PC-9 (cell line): ENCODE measurements at regions not wholly inside any gene's neighbourhood (a gene's known extent, or its start where the extent isn't known, plus 50 kb on each side); places are given as distances from the start of the nearest gene placed in this dataset.

Source experiments
- BruUV-seq: library from RNA; stranded (reverse); fragments of 400-500 nt; replicated peaks from 2 replicates; lab custom pipeline; 2021; lab: Mats Ljungman, UMichigan
- CTCF ChIA-PET: fragments of 300-600 bp; sonication (Branson Sonifier 250); formaldehyde crosslinking; loops from one replicate; lab custom pipeline; 2022; ENCODE audit warnings: antibody characterized with exemption; lab: Charles Lee
- POLR2A ChIA-PET: fragments of 300-600 bp; sonication (Branson Sonifier 250); formaldehyde crosslinking; loops from one replicate; lab custom pipeline; 2022; ENCODE audit warnings: antibody characterized with exemption; ENCODE audit not compliant: unreplicated experiment; lab: Charles Lee
- DNase-seq, 2 experiments: peaks; one replicate each; pipeline versions ENCODE4 v3.0.0 to v3.0.0-alpha.2; 2015 to 2022; ENCODE audit warnings: mixed read lengths in 1 of 2
- H2AFZ ChIP-seq: fragments of 200-600 bp; sonication (generic); 2 replicates; pipeline ENCODE4 v1.8.1; 2017; ENCODE audit warnings: antibody characterized with exemption
- H3F3A ChIP-seq: fragments of 200-600 bp; sonication (generic); 2 replicates; pipeline ENCODE4 v1.8.1; 2017; ENCODE audit warnings: antibody characterized with exemption, mild to moderate bottlenecking, low read depth; ENCODE audit not compliant: insufficient read depth
- H3K27ac ChIP-seq: fragments of 200-600 bp; sonication (generic); 2 replicates; pipeline ENCODE4 v1.6.1; 2016; ENCODE audit warnings: mixed run types
- H3K27me3 ChIP-seq: fragments of 200-600 bp; sonication (generic); 2 replicates; pipeline ENCODE4 v1.6.1; 2016; ENCODE audit warnings: low read depth, mixed run types; ENCODE audit not compliant: insufficient read depth
- H3K36me3 ChIP-seq: fragments of 200-600 bp; sonication (generic); 2 replicates; pipeline ENCODE4 v1.6.1; 2016; ENCODE audit warnings: low read depth, mixed run types
- H3K4me1 ChIP-seq: fragments of 200-600 bp; sonication (generic); replicated peaks from 2 replicates; pipeline ENCODE4 v1.6.1; 2016; ENCODE audit warnings: mixed run types; ENCODE audit not compliant: insufficient read depth
- H3K4me2 ChIP-seq: fragments of 200-600 bp; sonication (generic); 2 replicates; pipeline ENCODE4 v1.6.1; 2017; ENCODE audit warnings: mixed run types
- H3K4me3 ChIP-seq: fragments of 200-600 bp; sonication (generic); 2 replicates; pipeline ENCODE4 v1.6.1; 2016; ENCODE audit warnings: mixed run types
- H3K79me2 ChIP-seq: fragments of 200-600 bp; sonication (generic); 2 replicates; pipeline ENCODE4 v1.6.1; 2017; ENCODE audit warnings: low read depth, mixed run types
- H3K9me2 ChIP-seq: fragments of 200-600 bp; sonication (generic); 2 replicates; pipeline ENCODE4 v1.8.1; 2017; ENCODE audit warnings: mild to moderate bottlenecking; ENCODE audit not compliant: insufficient read depth
- H3K9me3 ChIP-seq: fragments of 200-600 bp; sonication (generic); 2 replicates; pipeline ENCODE4 v1.8.1; 2016; ENCODE audit warnings: low read depth; ENCODE audit not compliant: insufficient read depth
- H4K20me1 ChIP-seq: fragments of 200-600 bp; sonication (generic); 2 replicates; pipeline ENCODE4 v1.8.1; 2017; ENCODE audit not compliant: insufficient read depth
- EZH2 ChIP-seq: fragments of 200-600 bp; sonication (generic); IDR thresholded peaks from 2 replicates; pipeline ENCODE4 v1.8.0; 2017; ENCODE audit warnings: antibody characterized with exemption, low read depth
- intact Hi-C: fragments of 100-400 bp; cut with micrococcal nuclease; formaldehyde crosslinking; loops from one replicate; pipeline ENCODE4 v1.10.0; 2022; ENCODE audit not compliant: unreplicated experiment
- TF ChIP-seq, protein P1 (sequence below): fragments of 200-600 bp; sonication (generic); conservative IDR thresholded peaks from 2 replicates; pipeline ENCODE4 v1.6.1; 2017; ENCODE audit warnings: mixed run types, antibody characterized with exemption, mild to moderate bottlenecking, moderate library complexity

DNA sequence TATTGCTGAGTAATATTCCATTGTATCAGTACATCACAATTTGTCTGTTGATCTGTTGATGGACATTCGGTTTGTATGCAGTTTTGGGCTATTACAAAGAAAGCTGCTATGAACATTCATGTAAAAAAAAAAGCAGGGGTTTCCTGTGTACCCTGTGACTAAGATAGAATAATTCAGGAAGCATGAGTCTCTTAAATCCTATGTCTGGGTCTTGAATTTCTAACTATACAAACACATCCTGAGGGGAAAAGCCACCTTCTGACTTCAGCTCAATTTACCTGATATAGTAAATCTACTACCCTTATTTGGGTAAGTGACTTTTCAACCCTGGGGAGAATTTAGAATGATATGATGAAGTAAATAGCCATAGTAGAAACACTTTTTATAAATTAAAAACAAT, 94.6 kb upstream of the FUNDC1 start:
- intact Hi-C loops = no loop called here
- no peak overlapping the region for H3K27ac ChIP-seq
- no peaks in the 10 kb centered on the region for H3K9me2 ChIP-seq
- DNase-seq = no peak
- H3F3A ChIP-seq = no peaks in the 10 kb centered on the region
- no peak for TF ChIP-seq EZH2
- TF ChIP-seq, protein P1, sequence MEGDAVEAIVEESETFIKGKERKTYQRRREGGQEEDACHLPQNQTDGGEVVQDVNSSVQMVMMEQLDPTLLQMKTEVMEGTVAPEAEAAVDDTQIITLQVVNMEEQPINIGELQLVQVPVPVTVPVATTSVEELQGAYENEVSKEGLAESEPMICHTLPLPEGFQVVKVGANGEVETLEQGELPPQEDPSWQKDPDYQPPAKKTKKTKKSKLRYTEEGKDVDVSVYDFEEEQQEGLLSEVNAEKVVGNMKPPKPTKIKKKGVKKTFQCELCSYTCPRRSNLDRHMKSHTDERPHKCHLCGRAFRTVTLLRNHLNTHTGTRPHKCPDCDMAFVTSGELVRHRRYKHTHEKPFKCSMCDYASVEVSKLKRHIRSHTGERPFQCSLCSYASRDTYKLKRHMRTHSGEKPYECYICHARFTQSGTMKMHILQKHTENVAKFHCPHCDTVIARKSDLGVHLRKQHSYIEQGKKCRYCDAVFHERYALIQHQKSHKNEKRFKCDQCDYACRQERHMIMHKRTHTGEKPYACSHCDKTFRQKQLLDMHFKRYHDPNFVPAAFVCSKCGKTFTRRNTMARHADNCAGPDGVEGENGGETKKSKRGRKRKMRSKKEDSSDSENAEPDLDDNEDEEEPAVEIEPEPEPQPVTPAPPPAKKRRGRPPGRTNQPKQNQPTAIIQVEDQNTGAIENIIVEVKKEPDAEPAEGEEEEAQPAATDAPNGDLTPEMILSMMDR = no peak
- CTCF ChIA-PET = no interaction called here
- H3K9me3 ChIP-seq = no peaks in the 10 kb centered on the region
- POLR2A ChIA-PET = no interaction called here
- no peaks in the 10 kb centered on the region for H3K36me3 ChIP-seq
- no peaks in the 10 kb centered on the region for H3K27me3 ChIP-seq
- H3K79me2 ChIP-seq = no peaks in the 10 kb centered on the region
- no TSS peak for BruUV-seq
- no peaks in the 10 kb centered on the region for H4K20me1 ChIP-seq
- no peak overlapping the region for H2AFZ ChIP-seq
- H3K4me2 ChIP-seq = no peak overlapping the region
- H3K4me1 ChIP-seq = no peaks in the 10 kb centered on the region
- H3K4me3 ChIP-seq = no peak overlapping the region

DNA sequence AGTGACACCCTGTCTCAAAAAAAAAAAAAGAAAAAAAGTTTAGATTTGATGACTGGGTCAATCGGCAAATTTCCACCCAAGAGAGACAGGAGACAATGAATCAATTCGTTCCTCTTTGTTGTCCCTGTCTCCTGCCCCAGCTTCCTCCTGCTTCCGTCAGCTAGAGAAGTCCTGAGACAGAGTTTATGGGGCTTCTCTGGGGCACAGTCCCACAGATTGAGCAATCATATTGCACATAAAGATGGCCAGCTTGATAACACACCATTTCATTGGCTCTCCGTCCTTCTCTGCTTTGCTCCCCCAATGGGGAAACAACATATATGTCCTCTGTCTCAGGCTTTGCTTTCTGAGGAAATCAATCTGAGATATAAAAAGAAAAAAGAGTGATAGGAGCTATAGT, 78.4 kb upstream of the FUNDC1 start:
- Histone ChIP-seq H4K20me1 (no peaks in the 10 kb centered on the region), H3K4me1 (no peaks in the 10 kb centered on the region), H3K36me3 (no peaks in the 10 kb centered on the region), H2AFZ (no peak overlapping the region), H3K27ac (no peak overlapping the region), H3K4me3 (no peak overlapping the region), H3K4me2 (no peak overlapping the region), H3K27me3 (no peaks in the 10 kb centered on the region), H3F3A (no peaks in the 10 kb centered on the region), H3K9me3 (no peaks in the 10 kb centered on the region), H3K9me2 (no peaks in the 10 kb centered on the region), H3K79me2 (no peaks in the 10 kb centered on the region)
- BruUV-seq = no TSS peak
- CTCF ChIA-PET = no interaction called here
- POLR2A ChIA-PET = no interaction called here
- intact Hi-C loops = no loop called here
- TF ChIP-seq, protein P1 = no peak
- no peak for TF ChIP-seq EZH2
- DNase-seq = no peak

DNA sequence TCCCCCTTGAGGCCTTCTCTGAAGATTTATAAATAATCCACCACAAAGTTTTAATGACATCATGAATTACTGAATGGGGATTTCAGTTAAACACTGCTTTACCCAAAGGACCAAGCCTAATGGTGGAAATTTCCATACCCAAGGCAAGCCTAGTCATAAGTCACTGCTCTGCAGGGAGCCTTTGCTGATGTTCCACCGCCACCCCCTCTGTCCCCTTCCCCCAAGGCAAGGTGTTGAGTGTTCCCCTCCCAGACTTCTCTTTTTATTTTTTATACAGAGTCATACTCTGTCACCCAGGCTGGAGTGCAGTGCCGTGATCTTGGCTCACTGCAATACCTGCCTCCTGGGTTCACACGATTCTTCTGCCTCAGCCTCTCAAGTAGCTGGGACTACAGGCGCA, 76.4 kb upstream of the FUNDC1 start:
- CTCF ChIA-PET = no interaction called here
- intact Hi-C loops = no loop called here
- no TSS peak for BruUV-seq

More for the DNA sequence above, 76.4 kb upstream of the FUNDC1 start:
- Histone ChIP-seq H3K4me1 (no peaks in the 10 kb centered on the region), H4K20me1 (no peaks in the 10 kb centered on the region), H3K27ac (no peak overlapping the region), H3K36me3 (no peaks in the 10 kb centered on the region), H3F3A (no peaks in the 10 kb centered on the region), H3K9me3 (no peaks in the 10 kb centered on the region), H3K4me2 (no peak overlapping the region), H3K27me3 (no peaks in the 10 kb centered on the region), H2AFZ (no peak overlapping the region), H3K4me3 (no peak overlapping the region), H3K79me2 (no peaks in the 10 kb centered on the region), H3K9me2 (no peaks in the 10 kb centered on the region)
- no peak for DNase-seq
- POLR2A ChIA-PET = no interaction called here
- TF ChIP-seq EZH2 = no peak
- TF ChIP-seq, protein P1 = no peak
